ENCODE measurements at regions not wholly inside any gene's neighbourhood (a gene's known extent, or its start where the extent isn't known, plus 50 kb on each side); places are given as distances from the start of the nearest gene placed in this dataset.
"Not testable (repeated sequence)": the region's sequence is repeated elsewhere in the genome, so short reads cannot be mapped to it uniquely, and the experiment has no call there.

DNA sequence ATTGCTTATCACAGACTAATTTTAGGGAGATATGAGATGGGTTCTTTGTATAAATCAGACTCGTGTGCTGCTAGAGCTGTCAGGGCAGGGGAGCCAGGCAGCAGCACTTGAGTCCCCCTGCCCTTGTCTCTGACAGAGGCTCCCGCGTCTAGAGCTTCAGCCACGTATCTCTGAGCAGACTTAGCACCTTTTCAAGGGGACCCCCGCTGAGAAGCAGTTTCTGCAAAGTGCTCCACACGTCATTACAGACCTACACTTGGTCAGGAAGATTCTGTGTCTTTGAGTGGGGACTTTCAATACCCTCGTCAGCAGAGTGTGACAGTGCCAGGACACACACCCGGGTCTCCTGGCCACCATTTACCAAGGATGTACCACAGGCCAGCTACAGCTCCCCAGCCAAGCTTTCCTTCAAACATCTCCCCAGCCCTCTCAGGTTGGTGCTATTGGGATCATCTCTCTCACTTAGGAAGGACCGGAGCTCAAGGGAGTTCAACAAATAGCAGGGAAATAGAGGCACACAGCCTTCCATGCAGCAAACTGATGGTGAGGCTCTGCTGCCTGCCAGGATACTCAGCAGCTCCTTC, 312.3 kb downstream of the BCL2L11 start:
- H4K8ac ChIP-seq (ENCODE audit: low read depth, low read length); H3K4me3 ChIP-seq (ENCODE audit: low read length); H3K4ac ChIP-seq (ENCODE audit: low read depth, low read length); H3K4me1 ChIP-seq (ENCODE audit: control insufficient read depth, low read depth, low read length); H3K36me3 ChIP-seq (ENCODE audit: control insufficient read depth, insufficient read depth, low read length); H3K27ac ChIP-seq (ENCODE audit: low read depth, low read length); H2AK5ac ChIP-seq (ENCODE audit: low read length); H3K23ac ChIP-seq (ENCODE audit: low read length); DNase-seq; H3K27me3 ChIP-seq (ENCODE audit: insufficient read depth, low read length, poor library complexity); H3K56ac ChIP-seq (ENCODE audit: low read length); H2BK120ac ChIP-seq (ENCODE audit: low read depth, low read length); H2BK5ac ChIP-seq (ENCODE audit: low read length); H3K79me2 ChIP-seq (ENCODE audit: control insufficient read depth, insufficient read depth, low read length); H4K5ac ChIP-seq (ENCODE audit: low read length); H3K4me2 ChIP-seq (ENCODE audit: low read length); H3K18ac ChIP-seq (ENCODE audit: low read length); H2BK15ac ChIP-seq (replicated peaks; ENCODE audit: low read depth); H3K79me1 ChIP-seq (ENCODE audit: low read length); H3K9ac ChIP-seq (ENCODE audit: low read length): not testable (repeated sequence)
- no CpG with 5 or more reads among the region's 9 CpGs for WGBS (ENCODE audit: extremely low coverage, insufficient coverage, low lambda C conversion rate)

GRCh38 chr2:111433892-111434607, 313.3 kb downstream of the BCL2L11 start:
- not testable (repeated sequence) for DNase-seq
- no CpG with 5 or more reads among the region's 5 CpGs for WGBS (ENCODE audit: extremely low coverage, insufficient coverage, low lambda C conversion rate)

DNA sequence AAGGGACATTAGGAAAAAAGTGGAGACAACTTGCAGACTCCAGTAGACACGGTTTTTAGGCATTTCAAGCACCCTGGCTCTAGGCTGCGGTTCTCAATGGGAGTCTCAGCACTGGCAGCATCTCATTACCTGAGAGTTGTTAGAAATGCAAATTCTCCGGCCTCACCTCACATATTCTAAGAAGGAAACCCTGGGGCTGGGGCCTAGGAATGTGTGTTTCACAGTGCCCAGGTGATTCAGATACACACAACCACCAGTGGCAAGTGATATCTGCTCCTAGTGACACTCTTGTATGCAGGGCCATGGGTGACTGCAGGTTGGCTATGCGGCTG, 313.9 kb downstream of the BCL2L11 start:
- H3K4me3 ChIP-seq (ENCODE audit: low read length); H2BK5ac ChIP-seq (ENCODE audit: low read length); H2BK120ac ChIP-seq (ENCODE audit: low read depth, low read length); H3K36me3 ChIP-seq (ENCODE audit: control insufficient read depth, insufficient read depth, low read length); H2AK5ac ChIP-seq (ENCODE audit: low read length); H3K23ac ChIP-seq (ENCODE audit: low read length); H3K79me1 ChIP-seq (ENCODE audit: low read length); H2BK15ac ChIP-seq (replicated peaks; ENCODE audit: low read depth); H3K4me1 ChIP-seq (ENCODE audit: control insufficient read depth, low read depth, low read length); H4K5ac ChIP-seq (ENCODE audit: low read length); DNase-seq; H3K27me3 ChIP-seq (ENCODE audit: insufficient read depth, low read length, poor library complexity); H3K4me2 ChIP-seq (ENCODE audit: low read length); H3K79me2 ChIP-seq (ENCODE audit: control insufficient read depth, insufficient read depth, low read length); H3K56ac ChIP-seq (ENCODE audit: low read length); H3K9ac ChIP-seq (ENCODE audit: low read length); H4K8ac ChIP-seq (ENCODE audit: low read depth, low read length); H3K27ac ChIP-seq (ENCODE audit: low read depth, low read length); H3K18ac ChIP-seq (ENCODE audit: low read length); H3K4ac ChIP-seq (ENCODE audit: low read depth, low read length): not testable (repeated sequence)
- WGBS (ENCODE audit: extremely low coverage, insufficient coverage, low lambda C conversion rate) = no CpG with 5 or more reads among the region's 4 CpGs

More at GRCh38 chr2:111433892-111434607, 313.3 kb downstream of the BCL2L11 start:
- H3K27ac ChIP-seq (ENCODE audit: low read depth, low read length); H3K4me2 ChIP-seq (ENCODE audit: low read length); H3K4ac ChIP-seq (ENCODE audit: low read depth, low read length); H3K56ac ChIP-seq (ENCODE audit: low read length); H2BK15ac ChIP-seq (replicated peaks; ENCODE audit: low read depth); H2BK5ac ChIP-seq (ENCODE audit: low read length); H4K5ac ChIP-seq (ENCODE audit: low read length); H2AK5ac ChIP-seq (ENCODE audit: low read length); H3K79me2 ChIP-seq (ENCODE audit: control insufficient read depth, insufficient read depth, low read length); H3K23ac ChIP-seq (ENCODE audit: low read length); H3K18ac ChIP-seq (ENCODE audit: low read length); H3K4me3 ChIP-seq (ENCODE audit: low read length); H3K79me1 ChIP-seq (ENCODE audit: low read length); H3K27me3 ChIP-seq (ENCODE audit: insufficient read depth, low read length, poor library complexity); H2BK120ac ChIP-seq (ENCODE audit: low read depth, low read length); H3K9ac ChIP-seq (ENCODE audit: low read length); H3K4me1 ChIP-seq (ENCODE audit: control insufficient read depth, low read depth, low read length); H3K36me3 ChIP-seq (ENCODE audit: control insufficient read depth, insufficient read depth, low read length); H4K8ac ChIP-seq (ENCODE audit: low read depth, low read length): not testable (repeated sequence)

- H3K36me3 ChIP-seq (ENCODE audit: control insufficient read depth, insufficient read depth, low read length); H2BK15ac ChIP-seq (replicated peaks; ENCODE audit: low read depth); H4K5ac ChIP-seq (ENCODE audit: low read length); H3K18ac ChIP-seq (ENCODE audit: low read length); H3K27ac ChIP-seq (ENCODE audit: low read depth, low read length); H3K23ac ChIP-seq (ENCODE audit: low read length); H3K9ac ChIP-seq (ENCODE audit: low read length); H3K4ac ChIP-seq (ENCODE audit: low read depth, low read length); H2BK5ac ChIP-seq (ENCODE audit: low read length); H3K4me1 ChIP-seq (ENCODE audit: control insufficient read depth, low read depth, low read length); DNase-seq; H3K79me1 ChIP-seq (ENCODE audit: low read length); H3K4me2 ChIP-seq (ENCODE audit: low read length); H2AK5ac ChIP-seq (ENCODE audit: low read length); H2BK120ac ChIP-seq (ENCODE audit: low read depth, low read length); H3K4me3 ChIP-seq (ENCODE audit: low read length); H3K27me3 ChIP-seq (ENCODE audit: insufficient read depth, low read length, poor library complexity); H4K8ac ChIP-seq (ENCODE audit: low read depth, low read length); H3K56ac ChIP-seq (ENCODE audit: low read length); H3K79me2 ChIP-seq (ENCODE audit: control insufficient read depth, insufficient read depth, low read length): not testable (repeated sequence)
- no CpG with 5 or more reads among the region's 11 CpGs for whole genome bisulfite sequencing (ENCODE audit: extremely low coverage, insufficient coverage, low lambda C conversion rate)
Measured at GRCh38 chr2:111435553-111436310, 315.0 kb downstream of the BCL2L11 start.

DNA sequence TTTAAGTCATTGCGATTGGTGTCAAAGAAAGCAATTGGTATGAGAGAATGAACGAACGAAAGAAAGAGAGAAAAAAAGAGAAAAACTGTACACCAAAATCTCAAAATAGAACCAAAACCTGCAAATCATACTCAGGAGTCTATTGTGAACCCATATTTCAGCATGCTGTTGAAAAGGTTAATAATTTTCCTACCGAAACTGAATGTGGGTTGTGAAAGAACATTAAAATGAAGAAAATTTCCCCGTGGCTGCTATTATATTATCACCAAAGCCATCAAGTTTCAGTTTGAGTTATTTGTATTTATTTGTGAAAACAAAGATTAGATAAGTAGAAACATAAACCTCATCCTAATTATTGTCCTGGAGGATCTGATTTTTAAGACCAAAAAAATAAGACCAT, 315.7 kb downstream of the BCL2L11 start:
- H3K4me3 ChIP-seq (ENCODE audit: low read length); H3K23ac ChIP-seq (ENCODE audit: low read length): not testable (repeated sequence)

More for the DNA sequence above, 315.7 kb downstream of the BCL2L11 start:
- not testable (repeated sequence) for H3K79me2 ChIP-seq (ENCODE audit: control insufficient read depth, insufficient read depth, low read length); H3K4me1 ChIP-seq (ENCODE audit: control insufficient read depth, low read depth, low read length); H2BK15ac ChIP-seq (replicated peaks; ENCODE audit: low read depth); H3K27me3 ChIP-seq (ENCODE audit: insufficient read depth, low read length, poor library complexity); H4K8ac ChIP-seq (ENCODE audit: low read depth, low read length); H3K9ac ChIP-seq (ENCODE audit: low read length); H2BK5ac ChIP-seq (ENCODE audit: low read length); H3K56ac ChIP-seq (ENCODE audit: low read length); H3K79me1 ChIP-seq (ENCODE audit: low read length); H2BK120ac ChIP-seq (ENCODE audit: low read depth, low read length); DNase-seq; H2AK5ac ChIP-seq (ENCODE audit: low read length); H3K18ac ChIP-seq (ENCODE audit: low read length); H3K36me3 ChIP-seq (ENCODE audit: control insufficient read depth, insufficient read depth, low read length); H4K5ac ChIP-seq (ENCODE audit: low read length); H3K4ac ChIP-seq (ENCODE audit: low read depth, low read length); H3K4me2 ChIP-seq (ENCODE audit: low read length); H3K27ac ChIP-seq (ENCODE audit: low read depth, low read length)
- no CpG with 5 or more reads among the region's 5 CpGs for WGBS (ENCODE audit: extremely low coverage, insufficient coverage, low lambda C conversion rate)
